GM12891 (cell line): ENCODE measurements at regions not wholly inside any gene's neighbourhood (a gene's known extent, or its start where the extent isn't known, plus 50 kb on each side); places are given as distances from the start of the nearest gene placed in this dataset.

Experiments
- POLR2A ChIP-seq: IDR thresholded peaks from 2 replicates; pipeline ENCODE4 v1.6.1; 2011; ENCODE audit warnings: low read depth, low read length, control low read depth
- POLR2AphosphoS5 ChIP-seq: IDR thresholded peaks from 2 replicates; pipeline ENCODE4 v1.6.1; 2011; ENCODE audit warnings: low read depth, low read length, control low read depth
- TAF1 ChIP-seq: IDR thresholded peaks from 2 replicates; pipeline ENCODE4 v1.6.1; 2011; ENCODE audit warnings: low read depth, low read length, control low read depth

GRCh38 chr20:51937779-51938178 is 135.5 kb upstream of the SALL4 start:
- TF ChIP-seq TAF1 = no peak
- TF ChIP-seq POLR2A = no peak
- TF ChIP-seq POLR2AphosphoS5 = no peak
